ENCODE measurements at regions not wholly inside any gene's neighbourhood (a gene's known extent, or its start where the extent isn't known, plus 50 kb on each side); places are given as distances from the start of the nearest gene placed in this dataset.
"Not testable (repeated sequence)": the region's sequence is repeated elsewhere in the genome, so short reads cannot be mapped to it uniquely, and the experiment has no call there.

DNA sequence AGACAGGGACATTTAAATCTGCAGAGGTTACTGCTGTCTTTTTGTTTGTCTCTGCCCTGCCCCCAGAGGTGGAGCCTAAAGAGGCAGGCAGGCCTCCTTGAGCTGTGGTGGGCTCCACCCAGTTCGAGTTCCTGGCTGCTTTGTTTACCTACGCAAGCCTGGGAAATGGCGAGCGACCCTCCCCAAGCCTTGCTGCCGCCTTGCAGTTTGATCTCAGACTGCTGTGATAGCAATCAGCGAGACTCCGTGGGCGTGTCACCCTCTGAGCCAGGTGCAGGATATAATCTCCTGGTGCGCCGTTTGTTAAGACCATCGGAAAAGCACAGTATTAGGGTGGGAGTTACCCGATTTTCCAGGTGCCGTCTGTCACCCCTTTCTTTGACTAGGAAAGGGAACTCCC, 93.3 kb downstream of the ANKRD30BL start:
- H3K27me3 ChIP-seq (ENCODE audit: control insufficient read depth, insufficient read depth, low read length); H3K9me3 ChIP-seq (ENCODE audit: control insufficient read depth, insufficient read depth, low read depth, low read length): not testable (repeated sequence)

DNA sequence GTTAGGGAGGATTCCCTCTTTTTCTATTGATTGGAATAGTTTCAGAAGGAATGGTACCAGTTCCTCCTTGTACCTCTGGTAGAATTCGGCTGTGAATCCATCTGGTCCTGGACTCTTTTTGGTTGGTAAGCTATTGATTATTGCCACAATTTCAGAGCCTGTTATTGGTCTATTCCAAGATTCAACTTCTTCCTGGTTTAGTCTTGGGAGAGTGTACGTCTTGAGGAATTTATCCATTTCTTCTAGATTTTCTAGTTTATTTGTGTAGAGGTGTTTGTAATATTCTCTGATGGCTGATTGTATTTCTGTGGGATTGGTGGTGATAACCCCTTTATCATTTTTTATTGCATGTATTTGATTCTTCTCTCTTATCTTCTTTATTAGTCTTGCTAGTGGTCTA, 96.4 kb downstream of the ANKRD30BL start:
- H3K9me3 ChIP-seq (ENCODE audit: control insufficient read depth, insufficient read depth, low read depth, low read length); H3K27ac ChIP-seq (ENCODE audit: low read depth, low read length); H3K9ac ChIP-seq (ENCODE audit: low read length); H3K36me3 ChIP-seq (ENCODE audit: control insufficient read depth, insufficient read depth, low read length); H3K27me3 ChIP-seq (ENCODE audit: control insufficient read depth, insufficient read depth, low read length); H3K4me1 ChIP-seq (ENCODE audit: control insufficient read depth, insufficient read depth, low read length); H3K4me3 ChIP-seq (ENCODE audit: low read depth, low read length): not testable (repeated sequence)

More for the DNA sequence above, 93.3 kb downstream of the ANKRD30BL start:
- H3K27ac ChIP-seq (ENCODE audit: low read depth, low read length); H3K36me3 ChIP-seq (ENCODE audit: control insufficient read depth, insufficient read depth, low read length); H3K9ac ChIP-seq (ENCODE audit: low read length); H3K4me3 ChIP-seq (ENCODE audit: low read depth, low read length); H3K4me1 ChIP-seq (ENCODE audit: control insufficient read depth, insufficient read depth, low read length): not testable (repeated sequence)

DNA sequence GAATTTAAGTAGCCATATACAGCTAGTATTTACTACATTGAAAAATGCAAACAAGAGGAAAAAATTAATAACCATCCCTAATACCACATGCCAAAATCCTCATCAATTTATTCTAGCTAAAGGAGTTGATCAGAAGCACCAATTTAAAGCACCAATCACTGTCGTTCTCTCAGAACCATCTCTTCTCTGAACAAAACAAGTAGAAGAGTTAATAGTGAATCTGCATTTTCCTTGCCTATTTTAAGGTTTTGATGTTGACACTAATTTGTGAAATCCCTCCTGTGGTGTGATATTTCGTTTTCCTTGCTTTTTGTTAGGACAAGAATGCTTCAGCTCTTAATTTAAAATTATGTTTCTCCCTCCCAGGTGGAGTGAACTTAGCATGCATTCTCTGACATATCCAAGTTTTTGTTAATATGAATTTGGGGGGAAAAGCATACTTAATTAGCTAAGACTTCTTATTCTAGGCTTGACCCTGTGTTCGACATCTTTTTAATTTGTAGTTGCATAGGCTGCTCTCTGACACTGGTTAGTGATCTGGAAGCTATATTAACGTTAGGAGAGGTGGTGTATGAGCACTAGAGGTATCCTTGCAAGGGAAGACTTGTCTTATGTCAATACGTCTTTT, 122.0 kb downstream of the ANKRD30BL start:
- H3K4me3 ChIP-seq (ENCODE audit: low read depth, low read length); H3K27ac ChIP-seq (ENCODE audit: low read depth, low read length); H3K36me3 ChIP-seq (ENCODE audit: control insufficient read depth, insufficient read depth, low read length); H3K4me1 ChIP-seq (ENCODE audit: control insufficient read depth, insufficient read depth, low read length); H3K9me3 ChIP-seq (ENCODE audit: control insufficient read depth, insufficient read depth, low read depth, low read length); H3K9ac ChIP-seq (ENCODE audit: low read length): not testable (repeated sequence)
- H3K27me3 ChIP-seq (ENCODE audit: control insufficient read depth, insufficient read depth, low read length): peaks cover 48% of the 10 kb centered on the region

GRCh38 chr2:132038883-132039235, 122.9 kb downstream of the ANKRD30BL start:
- H3K9me3 ChIP-seq (ENCODE audit: control insufficient read depth, insufficient read depth, low read depth, low read length); H3K4me1 ChIP-seq (ENCODE audit: control insufficient read depth, insufficient read depth, low read length); H3K9ac ChIP-seq (ENCODE audit: low read length); H3K36me3 ChIP-seq (ENCODE audit: control insufficient read depth, insufficient read depth, low read length); H3K27ac ChIP-seq (ENCODE audit: low read depth, low read length): not testable (repeated sequence)
- H3K27me3 ChIP-seq (ENCODE audit: control insufficient read depth, insufficient read depth, low read length): peaks cover 48% of the 10 kb centered on the region
- peak overlapping the region; percentile 64 for H3K4me3 ChIP-seq (ENCODE audit: low read depth, low read length)

DNA sequence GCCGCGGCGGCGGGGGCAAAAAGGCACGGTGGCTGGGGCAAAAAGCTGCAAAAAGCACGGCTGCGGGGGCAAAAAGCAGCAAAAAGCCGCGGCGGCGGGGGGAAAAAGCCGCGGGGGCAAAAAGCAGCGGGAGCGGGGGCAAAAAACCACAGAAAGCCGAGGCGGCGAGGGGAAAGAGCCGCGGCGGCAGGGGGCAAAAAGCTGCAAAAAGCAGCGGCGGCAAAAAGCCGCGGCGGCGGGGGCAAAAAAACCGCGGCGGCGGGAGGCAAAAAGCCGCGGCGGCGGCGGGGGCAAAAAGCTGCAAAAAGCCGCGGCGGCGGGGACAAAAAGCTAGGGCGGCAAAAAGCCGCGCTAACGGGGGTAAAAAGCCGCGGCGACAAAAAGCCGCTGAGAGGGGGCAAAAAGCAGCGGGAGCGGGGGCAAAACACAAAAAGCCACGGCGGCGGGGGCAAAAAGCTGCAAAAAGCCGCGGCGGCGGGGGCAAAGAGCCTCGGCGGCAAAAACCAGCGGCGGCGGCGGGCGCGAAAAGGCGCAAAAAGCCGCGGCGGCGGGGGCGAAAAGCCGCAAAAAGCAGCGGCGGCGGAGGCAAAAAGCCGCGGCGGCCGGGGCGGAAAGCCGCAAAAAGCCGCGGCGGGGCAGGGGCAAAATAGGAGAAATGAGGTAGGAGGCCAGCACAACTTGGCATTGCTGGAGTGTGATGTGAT, 123.4 kb downstream of the ANKRD30BL start:
- Histone ChIP-seq H3K4me3 (ENCODE audit: low read depth, low read length) (peak overlapping the region; percentile 64), H3K27me3 (ENCODE audit: control insufficient read depth, insufficient read depth, low read length) (peaks cover 48% of the 10 kb centered on the region), H3K9me3 (ENCODE audit: control insufficient read depth, insufficient read depth, low read depth, low read length) (no peaks in the 10 kb centered on the region), H3K36me3 (ENCODE audit: control insufficient read depth, insufficient read depth, low read length) (no peaks in the 10 kb centered on the region), H3K27ac (ENCODE audit: low read depth, low read length) (no peak overlapping the region), H3K9ac (ENCODE audit: low read length) (no peak overlapping the region), H3K4me1 (ENCODE audit: control insufficient read depth, insufficient read depth, low read length) (no peaks in the 10 kb centered on the region)

DNA sequence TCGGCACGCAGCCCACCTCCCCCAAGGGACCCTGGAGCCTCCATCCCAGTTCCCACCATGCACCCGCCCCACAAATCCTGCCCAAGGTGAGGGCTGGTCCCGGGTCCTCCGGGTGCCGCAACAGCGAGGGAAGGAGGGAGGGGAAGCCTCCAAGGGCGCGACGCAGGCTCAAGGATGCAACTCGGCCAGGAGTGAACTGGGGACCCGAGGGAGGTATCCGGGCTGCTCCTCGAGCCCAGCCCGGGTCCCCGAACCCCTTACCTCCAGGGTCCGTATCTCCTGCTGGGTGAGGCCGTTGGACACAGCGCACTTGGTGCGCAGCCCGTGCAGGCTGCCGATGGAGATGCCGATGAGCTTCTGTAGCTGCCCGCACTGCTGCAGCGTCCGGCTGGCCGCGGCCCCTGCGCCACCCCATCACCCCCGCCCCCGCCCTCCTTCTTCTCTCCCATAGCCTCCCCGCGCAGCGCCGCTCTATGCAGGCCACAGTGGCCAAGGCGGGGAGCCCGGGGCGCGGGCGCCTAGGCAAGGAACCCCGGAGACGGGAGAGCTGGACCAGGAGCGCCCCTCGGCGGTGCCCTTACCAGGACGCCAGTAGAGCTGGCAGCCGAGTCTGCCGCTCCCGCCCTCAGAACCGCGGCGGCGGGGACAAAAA, 124.1 kb downstream of the ANKRD30BL start:
- no peak overlapping the region for H3K9ac ChIP-seq (ENCODE audit: low read length)
- H3K27me3 ChIP-seq (ENCODE audit: control insufficient read depth, insufficient read depth, low read length): peaks cover 48% of the 10 kb centered on the region
- no peak overlapping the region for H3K27ac ChIP-seq (ENCODE audit: low read depth, low read length)
- H3K36me3 ChIP-seq (ENCODE audit: control insufficient read depth, insufficient read depth, low read length): no peaks in the 10 kb centered on the region
- no peaks in the 10 kb centered on the region for H3K9me3 ChIP-seq (ENCODE audit: control insufficient read depth, insufficient read depth, low read depth, low read length)
- no peaks in the 10 kb centered on the region for H3K4me1 ChIP-seq (ENCODE audit: control insufficient read depth, insufficient read depth, low read length)
- peak overlapping the region; percentile 64 for H3K4me3 ChIP-seq (ENCODE audit: low read depth, low read length)

- no peak overlapping the region for H3K4me3 ChIP-seq (ENCODE audit: low read depth, low read length)
- peaks cover 38% of the 10 kb centered on the region for H3K27me3 ChIP-seq (ENCODE audit: control insufficient read depth, insufficient read depth, low read length)
- no peaks in the 10 kb centered on the region for H3K4me1 ChIP-seq (ENCODE audit: control insufficient read depth, insufficient read depth, low read length)
- H3K36me3 ChIP-seq (ENCODE audit: control insufficient read depth, insufficient read depth, low read length): no peaks in the 10 kb centered on the region
- H3K9me3 ChIP-seq (ENCODE audit: control insufficient read depth, insufficient read depth, low read depth, low read length): no peaks in the 10 kb centered on the region
- no peak overlapping the region for H3K9ac ChIP-seq (ENCODE audit: low read length)
- no peak overlapping the region for H3K27ac ChIP-seq (ENCODE audit: low read depth, low read length)
Observed at GRCh38 chr2:132034646-132035045, 127.1 kb downstream of the ANKRD30BL start.

- H3K36me3 ChIP-seq (ENCODE audit: control insufficient read depth, insufficient read depth, low read length): no peaks in the 10 kb centered on the region
- peaks cover 31% of the 10 kb centered on the region for H3K27me3 ChIP-seq (ENCODE audit: control insufficient read depth, insufficient read depth, low read length)
- H3K4me1 ChIP-seq (ENCODE audit: control insufficient read depth, insufficient read depth, low read length): no peaks in the 10 kb centered on the region
- no peak overlapping the region for H3K4me3 ChIP-seq (ENCODE audit: low read depth, low read length)
- H3K27ac ChIP-seq (ENCODE audit: low read depth, low read length): no peak overlapping the region
- no peak overlapping the region for H3K9ac ChIP-seq (ENCODE audit: low read length)
- H3K9me3 ChIP-seq (ENCODE audit: control insufficient read depth, insufficient read depth, low read depth, low read length): no peaks in the 10 kb centered on the region
Observed at GRCh38 chr2:132033949-132034348, 127.8 kb downstream of the ANKRD30BL start.

GRCh38 chr2:132033365-132033764, 128.4 kb downstream of the ANKRD30BL start:
- no peak overlapping the region for H3K27ac ChIP-seq (ENCODE audit: low read depth, low read length)
- peaks cover 25% of the 10 kb centered on the region for H3K27me3 ChIP-seq (ENCODE audit: control insufficient read depth, insufficient read depth, low read length)
- H3K4me1 ChIP-seq (ENCODE audit: control insufficient read depth, insufficient read depth, low read length): no peaks in the 10 kb centered on the region
- H3K9ac ChIP-seq (ENCODE audit: low read length): no peak overlapping the region
- no peaks in the 10 kb centered on the region for H3K36me3 ChIP-seq (ENCODE audit: control insufficient read depth, insufficient read depth, low read length)
- no peaks in the 10 kb centered on the region for H3K9me3 ChIP-seq (ENCODE audit: control insufficient read depth, insufficient read depth, low read depth, low read length)
- H3K4me3 ChIP-seq (ENCODE audit: low read depth, low read length): no peak overlapping the region

GRCh38 chr2:132012046-132012445, 149.7 kb downstream of the ANKRD30BL start:
- H3K4me3 ChIP-seq (ENCODE audit: low read depth, low read length); H3K4me1 ChIP-seq (ENCODE audit: control insufficient read depth, insufficient read depth, low read length); H3K9me3 ChIP-seq (ENCODE audit: control insufficient read depth, insufficient read depth, low read depth, low read length); H3K9ac ChIP-seq (ENCODE audit: low read length); H3K27ac ChIP-seq (ENCODE audit: low read depth, low read length); H3K36me3 ChIP-seq (ENCODE audit: control insufficient read depth, insufficient read depth, low read length): not testable (repeated sequence)
- H3K27me3 ChIP-seq (ENCODE audit: control insufficient read depth, insufficient read depth, low read length): peaks cover 52% of the 10 kb centered on the region

- H3K9ac ChIP-seq (ENCODE audit: low read length): no peak overlapping the region
Observed at GRCh38 chr2:132009874-132010521, 151.8 kb downstream of the ANKRD30BL start.

More at GRCh38 chr2:132009874-132010521, 151.8 kb downstream of the ANKRD30BL start:
- H3K4me1 ChIP-seq (ENCODE audit: control insufficient read depth, insufficient read depth, low read length): no peaks in the 10 kb centered on the region
- no peaks in the 10 kb centered on the region for H3K36me3 ChIP-seq (ENCODE audit: control insufficient read depth, insufficient read depth, low read length)
- H3K27me3 ChIP-seq (ENCODE audit: control insufficient read depth, insufficient read depth, low read length): peaks cover 53% of the 10 kb centered on the region
- H3K9me3 ChIP-seq (ENCODE audit: control insufficient read depth, insufficient read depth, low read depth, low read length): no peaks in the 10 kb centered on the region
- peak overlapping the region; percentile 46 for H3K4me3 ChIP-seq (ENCODE audit: low read depth, low read length)
- H3K27ac ChIP-seq (ENCODE audit: low read depth, low read length): no peak overlapping the region
